HCT116 (cell line): ENCODE measurements at regions not wholly inside any gene's neighbourhood (a gene's known extent, or its start where the extent isn't known, plus 50 kb on each side); places are given as distances from the start of the nearest gene placed in this dataset.

Source experiments
- ATAC-seq: fragments of 200-7000 bp; cut with Tn5 transposase; 2 replicates; pipeline ENCODE4 v1.9.1; 2020; ENCODE audit warnings: mild to moderate bottlenecking, moderate library complexity
- BruUV-seq: library from RNA; stranded (reverse); fragments of 400-500 nt; replicated peaks from 2 replicates; lab custom pipeline; 2021; lab: Mats Ljungman, UMichigan
- CTCF ChIA-PET: fragments of 300-600 bp; sonication (Branson Sonifier 250); formaldehyde crosslinking; loops from one replicate; lab custom pipeline; 2021; ENCODE audit warnings: antibody characterized with exemption; lab: Charles Lee
- POLR2A ChIA-PET: fragments of 300-600, 350-600 bp; sonication (Branson Sonifier 250); formaldehyde crosslinking; loops from one replicate; lab custom pipeline; 2021; ENCODE audit warnings: antibody characterized with exemption; lab: Charles Lee
- RAD21 ChIA-PET, 2 experiments: fragments of 300-600 bp; sonication (Branson Sonifier 250); formaldehyde crosslinking; loops; one replicate each; lab custom pipeline; 2023; ENCODE audit warnings: low total read pairs in 2 of 2; ENCODE audit not compliant: uncharacterized antibody in 2 of 2, unreplicated experiment in 2 of 2, low non-redundant PET in 1 of 2; lab: Charles Lee
- DNase-seq: peaks from one replicate; pipeline ENCODE4 v3.0.0-alpha.2; 2010; ENCODE audit warnings: low read depth, low spot score
- H2AFZ ChIP-seq: fragments of 200-600 bp; shearing (Covaris generic), sonication (generic); 2 replicates; pipeline ENCODE4 v1.6.1; 2017; ENCODE audit warnings: low read depth, mixed run types, mixed read lengths, antibody characterized with exemption, low read length; ENCODE audit not compliant: poor library complexity, severe bottlenecking
- H3K27ac ChIP-seq: 2 replicates; pipeline ENCODE4 v1.5.1; 2012; ENCODE audit warnings: low read depth, low read length
- H3K27me3 ChIP-seq: fragments of 200-600 bp; sonication (generic); 2 replicates; pipeline ENCODE4 v1.6.1; 2016; ENCODE audit warnings: mixed run types, low read length, mixed read lengths; ENCODE audit not compliant: insufficient read depth
- H3K36me3 ChIP-seq, 2 experiments: fragments of 200-500 bp in 1 of 2; fragments of 200-600 bp in 1 of 2; sonication (Bioruptor generic) in 1 of 2; sonication (generic) in 1 of 2; 2 replicates each; pipeline versions ENCODE4 v1.5.1 to v1.6.1; 2014 to 2016; ENCODE audit warnings: low read length in 2 of 2, inconsistent platforms in 1 of 2, mixed read lengths in 1 of 2, mixed run types in 1 of 2; ENCODE audit not compliant: insufficient read depth in 2 of 2, control insufficient read depth in 1 of 2
- H3K4me1 ChIP-seq, 2 experiments: fragments of 200-600 bp in 1 of 2; sonication (generic) in 1 of 2; 2 replicates each; pipeline versions ENCODE4 v1.5.1 to v1.6.1; 2012 to 2017; ENCODE audit warnings: low read length in 2 of 2, inconsistent platforms in 1 of 2, mild to moderate bottlenecking in 1 of 2, mixed read lengths in 1 of 2, mixed run types in 1 of 2, moderate library complexity in 1 of 2; ENCODE audit not compliant: insufficient read depth in 2 of 2, control insufficient read depth in 1 of 2
- H3K4me2 ChIP-seq: fragments of 200-600 bp; sonication (generic); 2 replicates; pipeline ENCODE4 v1.6.1; 2017; ENCODE audit warnings: mixed run types, low read length, mixed read lengths
- H3K4me3 ChIP-seq, 2 experiments: fragments of 200-600 bp in 1 of 2; sonication (generic) in 1 of 2; replicated peaks in 1 of 2; 2 replicates each; pipeline ENCODE4 v1.5.1; 2011 to 2016; ENCODE audit warnings: low read length in 2 of 2, control low read depth in 1 of 2, low read depth in 1 of 2, mild to moderate bottlenecking in 1 of 2, mixed read lengths in 1 of 2, mixed run types in 1 of 2
- H3K79me2 ChIP-seq: fragments of 200-600 bp; sonication (generic); 2 replicates; pipeline ENCODE4 v1.6.1; 2017; ENCODE audit warnings: mild to moderate bottlenecking, mixed run types, low read length, moderate library complexity, mixed read lengths; ENCODE audit not compliant: insufficient read depth
- H3K9ac ChIP-seq: fragments of 200-600 bp; sonication (generic); 2 replicates; pipeline ENCODE4 v1.6.1; 2016; ENCODE audit warnings: low read length, mixed read lengths
- H3K9me2 ChIP-seq: fragments of 200-600 bp; sonication (generic), shearing (Covaris generic); 2 replicates; pipeline ENCODE4 v1.6.1; 2017; ENCODE audit warnings: mixed run types, mild to moderate bottlenecking, moderate library complexity; ENCODE audit not compliant: insufficient read depth
- H3K9me3 ChIP-seq, 2 experiments: fragments of 200-500 bp in 1 of 2; fragments of 200-600 bp in 1 of 2; sonication (Bioruptor generic) in 1 of 2; sonication (generic) in 1 of 2; 2 replicates each; pipeline ENCODE4 v1.6.1; 2014 to 2017; ENCODE audit warnings: low read length in 2 of 2, mixed read lengths in 2 of 2, inconsistent platforms in 1 of 2, low read depth in 1 of 2, mild to moderate bottlenecking in 1 of 2, mixed run types in 1 of 2, moderate library complexity in 1 of 2; ENCODE audit not compliant: control insufficient read depth in 1 of 2, insufficient read depth in 1 of 2
- H4K20me1 ChIP-seq: fragments of 200-600 bp; sonication (generic), shearing (Covaris generic); 2 replicates; pipeline ENCODE4 v1.6.1; 2017; ENCODE audit warnings: mixed run types, mild to moderate bottlenecking, moderate library complexity; ENCODE audit not compliant: insufficient read depth
- ATF3 ChIP-seq: IDR thresholded peaks from 2 replicates; pipeline ENCODE4 v1.6.1; 2012
- CBX3 ChIP-seq: IDR thresholded peaks from 2 replicates; pipeline ENCODE4 v1.6.1; 2012; ENCODE audit warnings: low read depth
- CEBPB ChIP-seq: IDR thresholded peaks from 2 replicates; pipeline ENCODE4 v1.6.1; 2012; ENCODE audit warnings: low read depth
- CTCF ChIP-seq, 3 experiments: fragments of 200-600 bp in 1 of 3; sonication (generic) in 1 of 3; IDR thresholded peaks in 2 of 3; conservative IDR thresholded peaks in 1 of 3; 2 replicates each; pipeline ENCODE4 v1.5.1; 2012 to 2017; ENCODE audit warnings: low read depth in 2 of 3, low read length in 2 of 3, antibody characterized with exemption in 1 of 3, borderline replicate concordance in 1 of 3, control low read depth in 1 of 3, mild to moderate bottlenecking in 1 of 3, mixed read lengths in 1 of 3, mixed run types in 1 of 3, moderate library complexity in 1 of 3; ENCODE audit not compliant: insufficient read depth in 1 of 3
- EGR1 ChIP-seq: IDR thresholded peaks from 2 replicates; pipeline ENCODE4 v1.6.1; 2012; ENCODE audit warnings: low read depth
- EZH2 ChIP-seq: fragments of 200-600 bp; sonication (generic); IDR thresholded peaks from 2 replicates; pipeline ENCODE4 v1.6.1; 2017; ENCODE audit warnings: antibody characterized with exemption, mixed run types
- EZH2phosphoT487 ChIP-seq: fragments of 200-600 bp; IDR thresholded peaks from 2 replicates; pipeline ENCODE4 v1.6.1; 2018; ENCODE audit warnings: antibody characterized with exemption, borderline replicate concordance
- FOSL1 ChIP-seq: IDR thresholded peaks from 2 replicates; pipeline ENCODE4 v1.6.1; 2012; ENCODE audit warnings: low read depth
- MAX ChIP-seq: IDR thresholded peaks from 2 replicates; pipeline ENCODE4 v1.6.1; 2012
- RAD21 ChIP-seq: IDR thresholded peaks from 2 replicates; pipeline ENCODE4 v1.6.1; 2012; ENCODE audit warnings: low read depth, mild to moderate bottlenecking
- REST ChIP-seq: IDR thresholded peaks from 2 replicates; pipeline ENCODE4 v1.6.1; 2012; ENCODE audit warnings: low read depth
- SIN3A ChIP-seq: IDR thresholded peaks from 2 replicates; pipeline ENCODE4 v1.6.1; 2012; ENCODE audit warnings: low read depth
- SRF ChIP-seq: IDR thresholded peaks from 2 replicates; pipeline ENCODE4 v1.6.1; 2012; ENCODE audit warnings: low read depth
- TCF7L2 ChIP-seq: IDR thresholded peaks from 2 replicates; pipeline ENCODE4 v1.7.0; 2011; ENCODE audit warnings: borderline replicate concordance, inconsistent platforms; ENCODE audit not compliant: insufficient read depth, insufficient read length; ENCODE audit errors: extremely low read depth
- YY1 ChIP-seq: IDR thresholded peaks from 2 replicates; pipeline ENCODE4 v1.6.1; 2011; ENCODE audit warnings: low read length, low read depth, moderate library complexity, mild to moderate bottlenecking; ENCODE audit not compliant: insufficient replicate concordance; ENCODE audit errors: extremely low read depth
- ZFX ChIP-seq: fragments of 450-650 bp; IDR thresholded peaks from 2 replicates; pipeline ENCODE4 v1.6.1; 2017
- ZNF274 ChIP-seq: fragments of 200-500 bp; sonication (Bioruptor generic); IDR thresholded peaks from 2 replicates; pipeline ENCODE4 v1.6.1; 2014; ENCODE audit warnings: mild to moderate bottlenecking, low read depth, low read length, inconsistent platforms
- intact Hi-C: fragments of 100-400 bp; cut with micrococcal nuclease; formaldehyde crosslinking; loops from 2 replicates; pipeline ENCODE4 v1.10.0; 2022

GRCh38 chr14:71709076-71709475 lies 223.2 kb upstream of the RGS6 start:
- ATAC-seq: no peak
- Histone ChIP-seq H3K9ac (no peak overlapping the region), H3K79me2 (no peaks in the 10 kb centered on the region), H3K27me3 (no peaks in the 10 kb centered on the region), H4K20me1 (no peaks in the 10 kb centered on the region), H3K36me3 (no peaks in the 10 kb centered on the region), H3K4me1 (peaks cover 8 to 13% of the 10 kb centered on the region in 2 experiments), H3K27ac (no peak overlapping the region), H3K9me3 (no peaks in the 10 kb centered on the region), H2AFZ (no peak overlapping the region), H3K9me2 (no peaks in the 10 kb centered on the region), H3K4me2 (no peak overlapping the region), H3K4me3 (no peak overlapping the region)
- ChIA-PET CTCF (no interaction called here), POLR2A (no interaction called here), RAD21 (no interaction called here)
- intact Hi-C loops: no loop called here
- no peak for DNase-seq
- TF ChIP-seq EZH2phosphoT487 (no peak), CBX3 (no peak), ZNF274 (no peak)
- BruUV-seq: no TSS peak

GRCh38 chr14:71709987-71710386 lies 222.2 kb upstream of the RGS6 start:
- H3K27me3 ChIP-seq: no peaks in the 10 kb centered on the region
- ATAC-seq: no peak
- H4K20me1 ChIP-seq: no peaks in the 10 kb centered on the region
- no peak overlapping the region for H3K27ac ChIP-seq
- no peak overlapping the region for H3K4me3 ChIP-seq
- H3K79me2 ChIP-seq: no peaks in the 10 kb centered on the region
- DNase-seq: no peak
- intact Hi-C loops: no loop called here
- BruUV-seq: no TSS peak
- peaks cover 8 to 13% of the 10 kb centered on the region in 2 experiments for H3K4me1 ChIP-seq
- POLR2A ChIA-PET: no interaction called here
- no peaks in the 10 kb centered on the region for H3K36me3 ChIP-seq
- no peaks in the 10 kb centered on the region for H3K9me2 ChIP-seq
- H3K9ac ChIP-seq: no peak overlapping the region
- no peak overlapping the region for H2AFZ ChIP-seq
- no peak overlapping the region for H3K4me2 ChIP-seq
- RAD21 ChIA-PET: no interaction called here
- CTCF ChIA-PET: no interaction called here
- H3K9me3 ChIP-seq: no peaks in the 10 kb centered on the region
- TF ChIP-seq TCF7L2: no peak
- no peak for TF ChIP-seq FOSL1
- TF ChIP-seq CTCF (IDR thresholded peaks at IDR 0.05 in 2 of 3, conservative IDR thresholded peaks at IDR 0.05 in 1 of 3; ENCODE audit: borderline replicate concordance in 1 of 3, insufficient read depth in 1 of 3, low read depth in 2 of 3, low read length in 2 of 3): no peak
- TF ChIP-seq CBX3: no peak
- no peak for TF ChIP-seq EZH2
- TF ChIP-seq SIN3A: no peak
- no peak for TF ChIP-seq ZNF274
- no peak for TF ChIP-seq SRF
- TF ChIP-seq EZH2phosphoT487: no peak
- no peak for TF ChIP-seq REST
- TF ChIP-seq RAD21: no peak
- TF ChIP-seq EGR1: no peak
- no peak for TF ChIP-seq CEBPB
- no peak for TF ChIP-seq YY1
- no peak for TF ChIP-seq ZFX
- no peak for TF ChIP-seq MAX
- TF ChIP-seq ATF3: no peak
